ENCODE measurements at regions not wholly inside any gene's neighbourhood (a gene's known extent, or its start where the extent isn't known, plus 50 kb on each side); places are given as distances from the start of the nearest gene placed in this dataset.

DNA sequence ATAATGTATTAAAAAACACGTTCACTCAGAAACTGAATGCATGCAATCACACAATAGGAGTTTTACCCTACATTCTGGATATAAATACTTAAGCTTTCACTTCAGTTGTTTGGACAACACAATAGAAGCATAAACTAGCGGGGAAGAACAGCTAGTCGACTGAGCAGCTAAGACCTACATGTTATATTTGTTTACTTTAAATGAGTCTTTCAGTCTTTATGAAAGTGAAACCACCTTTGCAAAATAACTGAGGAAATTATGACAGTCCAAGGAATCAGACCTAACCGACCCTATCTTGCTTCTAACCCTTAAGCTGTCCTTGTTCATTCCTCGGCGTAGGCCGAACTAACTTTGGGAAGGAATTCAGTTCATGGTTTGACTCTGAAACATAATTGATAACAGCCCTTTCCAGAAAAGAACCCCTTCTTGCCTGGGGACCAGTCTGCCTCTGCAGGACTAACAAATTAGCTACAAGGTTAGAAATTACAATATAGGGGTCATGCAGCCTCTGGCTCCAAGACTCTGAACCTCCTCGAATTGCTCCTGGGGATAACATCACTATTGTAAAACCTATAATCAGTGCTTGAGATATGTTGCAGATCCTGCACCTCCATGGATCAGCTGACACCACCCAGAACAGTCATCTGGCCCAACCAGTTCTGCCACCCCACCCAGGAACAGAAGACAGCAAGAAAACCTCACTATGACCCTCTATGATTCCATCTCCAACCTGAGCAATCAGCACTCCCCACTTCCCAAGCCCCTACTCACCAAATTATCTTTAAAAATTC is 185.1 kb upstream of the KLF6 start:
- TF ChIP-seq GATA2 (IDR thresholded peaks at IDR 0.05; ENCODE audit: low read depth, low read length) = no peak
- no peak for TF ChIP-seq GATA3 (IDR thresholded peaks at IDR 0.05; ENCODE audit: low read depth, low read length)

GRCh38 chr10:3968727-3969126 is 183.7 kb upstream of the KLF6 start:
- no peak for TF ChIP-seq GATA3 (IDR thresholded peaks at IDR 0.05; ENCODE audit: low read depth, low read length)

DNA sequence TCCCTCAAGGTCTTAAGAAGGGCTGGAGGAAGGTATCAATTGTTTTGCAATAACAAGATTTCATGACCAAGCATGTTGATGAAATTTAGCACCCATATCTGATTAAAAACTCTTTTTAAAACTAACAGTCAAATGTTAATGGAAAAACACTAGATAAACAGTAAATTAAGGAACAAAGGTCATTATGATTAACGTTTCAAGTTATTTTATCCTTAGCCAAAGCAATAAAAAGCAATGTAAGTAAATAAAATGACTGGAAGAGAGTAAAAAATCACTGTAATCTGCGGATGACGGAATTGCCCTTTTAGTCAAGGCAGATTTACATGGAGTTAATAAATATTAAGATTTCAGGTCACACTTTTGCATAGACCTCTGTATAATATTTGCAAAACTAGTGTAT is 179.5 kb upstream of the KLF6 start:
- TF ChIP-seq GATA3 (IDR thresholded peaks at IDR 0.05; ENCODE audit: low read depth, low read length) (no peak), GATA2 (IDR thresholded peaks at IDR 0.05; ENCODE audit: low read depth, low read length) (no peak)

GRCh38 chr10:3963191-3963673 is 178.2 kb upstream of the KLF6 start:
- TF ChIP-seq GATA2 (IDR thresholded peaks at IDR 0.05; ENCODE audit: low read depth, low read length) (no peak), GATA3 (IDR thresholded peaks at IDR 0.05; ENCODE audit: low read depth, low read length) (no peak)

GRCh38 chr10:3961082-3961481 is 176.1 kb upstream of the KLF6 start:
- TF ChIP-seq GATA2 (IDR thresholded peaks at IDR 0.05; ENCODE audit: low read depth, low read length) (no peak), GATA3 (IDR thresholded peaks at IDR 0.05; ENCODE audit: low read depth, low read length) (no peak)

- TF ChIP-seq GATA3 (IDR thresholded peaks at IDR 0.05; ENCODE audit: low read depth, low read length) (no peak), GATA2 (IDR thresholded peaks at IDR 0.05; ENCODE audit: low read depth, low read length) (no peak)
Measured at GRCh38 chr10:3960496-3960895, 175.5 kb upstream of the KLF6 start.

DNA sequence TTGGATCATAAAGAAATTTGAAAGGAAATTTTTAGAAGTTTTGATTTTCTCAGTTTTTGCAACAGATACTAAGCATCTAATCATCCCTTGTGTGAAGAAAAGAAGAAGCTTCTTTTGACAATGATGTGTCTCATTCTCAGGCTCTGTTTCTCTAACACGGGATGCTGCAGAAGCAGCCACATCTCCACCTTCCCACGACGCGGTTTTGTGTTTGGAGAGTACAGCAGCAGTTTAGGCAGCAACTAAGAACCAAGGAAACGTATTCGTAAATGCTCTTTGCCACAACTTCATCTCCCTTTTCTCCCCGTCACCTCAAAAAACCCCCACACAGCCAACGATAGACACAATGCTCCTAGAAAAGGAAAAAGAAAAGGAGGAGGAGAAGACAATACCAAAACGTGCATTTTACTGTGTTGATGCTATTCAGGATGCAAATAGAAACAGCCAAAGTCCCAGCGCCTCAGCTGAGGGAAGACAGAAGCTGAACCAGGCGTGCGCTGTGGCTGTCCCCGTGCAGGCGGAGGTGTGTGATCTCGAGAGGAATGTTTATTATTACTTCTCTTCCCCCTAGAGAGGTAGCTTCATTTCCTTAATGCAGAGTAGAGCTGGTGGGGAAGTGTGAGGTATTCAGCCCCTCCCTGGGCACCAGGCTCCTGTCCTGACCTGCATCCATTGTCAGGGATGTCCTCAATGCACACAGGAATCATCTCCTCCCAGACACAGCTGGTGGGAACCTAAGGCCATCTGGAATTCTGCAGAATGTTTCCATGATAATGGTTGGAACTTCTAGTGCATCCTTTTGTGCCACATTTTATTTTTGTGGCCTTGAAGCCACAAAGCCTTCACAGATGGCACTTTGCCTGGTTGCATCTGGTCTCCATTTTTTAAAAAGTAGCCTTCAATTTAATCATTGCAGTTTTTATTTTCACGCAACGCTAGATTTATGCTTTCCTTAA is 174.6 kb upstream of the KLF6 start:
- no peak for TF ChIP-seq GATA2 (IDR thresholded peaks at IDR 0.05; ENCODE audit: low read depth, low read length)
- no peak for TF ChIP-seq GATA3 (IDR thresholded peaks at IDR 0.05; ENCODE audit: low read depth, low read length)

- TF ChIP-seq GATA3 (IDR thresholded peaks at IDR 0.05; ENCODE audit: low read depth, low read length) (no peak), GATA2 (IDR thresholded peaks at IDR 0.05; ENCODE audit: low read depth, low read length) (no peak)
Measured at GRCh38 chr10:3958472-3958996, 173.5 kb upstream of the KLF6 start.

DNA sequence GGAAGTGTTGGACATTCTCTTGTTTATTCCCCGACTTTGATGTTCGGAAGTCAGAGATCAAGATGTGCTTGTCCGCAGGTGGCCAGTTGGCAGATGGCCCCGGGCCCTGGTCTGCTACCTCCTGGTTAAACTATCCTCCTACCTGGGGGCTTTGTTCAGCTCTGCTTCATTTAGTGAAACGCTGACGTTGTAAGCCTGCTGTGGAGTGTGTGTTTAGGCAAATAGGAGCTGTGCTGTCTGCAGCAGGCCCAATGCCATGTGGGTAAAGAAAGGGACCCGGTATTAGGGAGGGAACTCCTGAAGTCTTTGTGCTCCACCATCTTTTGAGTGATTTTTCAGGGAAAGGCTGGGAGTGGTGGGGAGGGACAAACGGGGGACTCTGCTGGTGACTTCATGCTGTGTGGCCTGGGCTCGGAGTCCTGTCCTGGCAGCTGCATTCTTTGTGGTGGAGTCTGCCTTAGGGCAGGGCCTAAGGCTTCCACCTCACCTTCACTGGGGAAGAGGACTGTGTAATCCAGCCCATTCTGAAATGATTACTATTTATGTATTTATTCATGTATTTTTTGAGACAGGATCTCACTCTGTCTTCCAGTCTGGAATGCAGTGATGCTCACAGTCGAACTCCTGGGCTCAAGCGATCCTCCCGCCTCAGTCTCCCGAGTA is 171.1 kb upstream of the KLF6 start:
- TF ChIP-seq GATA3 (IDR thresholded peaks at IDR 0.05; ENCODE audit: low read depth, low read length) (no peak), GATA2 (IDR thresholded peaks at IDR 0.05; ENCODE audit: low read depth, low read length) (no peak)

- TF ChIP-seq GATA2 (IDR thresholded peaks at IDR 0.05; ENCODE audit: low read depth, low read length) (no peak), GATA3 (IDR thresholded peaks at IDR 0.05; ENCODE audit: low read depth, low read length) (no peak)
Measured at GRCh38 chr10:3955493-3955892, 170.5 kb upstream of the KLF6 start.

DNA sequence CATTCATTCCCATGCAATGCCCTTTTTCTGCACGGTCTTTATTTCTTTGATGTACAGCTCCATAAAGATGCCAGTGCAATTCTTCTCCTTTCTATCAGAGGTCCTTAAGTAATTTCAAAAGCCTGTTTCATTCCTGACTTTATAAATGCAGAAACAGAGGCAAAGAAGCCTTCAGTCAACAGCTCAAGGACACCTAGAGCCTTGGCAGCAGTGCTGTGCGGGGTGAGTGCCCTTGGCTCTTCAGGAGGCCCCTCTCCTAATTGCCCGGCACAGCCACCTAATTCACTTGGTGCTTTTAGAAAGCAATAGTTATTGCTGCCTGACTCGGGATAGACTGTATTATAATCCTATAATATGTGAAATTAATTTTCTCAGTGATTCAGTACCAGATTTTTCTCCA is 169.6 kb upstream of the KLF6 start:
- no peak for TF ChIP-seq GATA3 (IDR thresholded peaks at IDR 0.05; ENCODE audit: low read depth, low read length)

- TF ChIP-seq GATA2 (IDR thresholded peaks at IDR 0.05; ENCODE audit: low read depth, low read length) = no peak
- no peak for TF ChIP-seq GATA3 (IDR thresholded peaks at IDR 0.05; ENCODE audit: low read depth, low read length)
Measured at GRCh38 chr10:3951993-3952392, 167.0 kb upstream of the KLF6 start.

- TF ChIP-seq GATA2 (IDR thresholded peaks at IDR 0.05; ENCODE audit: low read depth, low read length) (no peak), GATA3 (IDR thresholded peaks at IDR 0.05; ENCODE audit: low read depth, low read length) (no peak)
Measured at GRCh38 chr10:3950676-3951275, 165.8 kb upstream of the KLF6 start.

DNA sequence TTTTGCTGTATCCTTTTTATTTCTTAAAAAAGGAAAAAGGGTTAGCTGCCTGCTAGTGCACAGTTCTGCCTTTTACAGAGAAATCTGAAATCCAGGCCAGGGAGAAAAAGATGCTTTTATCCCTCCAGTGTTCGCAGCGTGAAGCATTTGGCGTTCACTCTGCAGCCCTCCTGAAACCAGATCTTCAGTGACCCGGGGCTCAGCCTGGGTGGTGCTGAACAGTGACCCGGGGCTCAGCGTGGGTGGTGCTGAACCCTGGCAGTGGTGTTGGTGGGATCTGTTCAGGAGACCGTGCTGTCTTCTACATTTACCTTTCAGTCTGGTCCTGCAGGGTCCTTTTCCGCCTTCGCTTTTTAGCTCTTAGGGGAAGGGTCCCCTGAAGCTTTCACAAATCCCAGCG is 164.7 kb upstream of the KLF6 start:
- TF ChIP-seq GATA3 (IDR thresholded peaks at IDR 0.05; ENCODE audit: low read depth, low read length) (no peak), GATA2 (IDR thresholded peaks at IDR 0.05; ENCODE audit: low read depth, low read length) (no peak)

All from SH-SY5Y (cell line).